ENCODE measurements at regions not wholly inside any gene's neighbourhood (a gene's known extent, or its start where the extent isn't known, plus 50 kb on each side); places are given as distances from the start of the nearest gene placed in this dataset.

- TF ChIP-seq ATF3 (IDR thresholded peaks at IDR 0.05; ENCODE audit: insufficient read depth, low read depth, low read length): no peak
- TF ChIP-seq POLR2A (IDR thresholded peaks at IDR 0.05; ENCODE audit: control extremely low read depth in 1 of 2, low read depth in 2 of 2, low read length in 2 of 2): no peak
- no peak for TF ChIP-seq CTCF (IDR thresholded peaks at IDR 0.05; ENCODE audit: control extremely low read depth in 1 of 3, insufficient read depth in 1 of 3, low read depth in 1 of 3, low read length in 3 of 3)
- no peak for TF ChIP-seq EP300 (IDR thresholded peaks at IDR 0.05; ENCODE audit: borderline replicate concordance in 1 of 2, low read depth in 2 of 2, low read length in 2 of 2)
- TF ChIP-seq CREB1 (IDR thresholded peaks at IDR 0.05): no peak
- TF ChIP-seq RNF2 (IDR thresholded peaks at IDR 0.05; ENCODE audit: borderline replicate concordance, low read depth, low read length, missing control alignments, poor library complexity, severe bottlenecking): no peak
- no peak for TF ChIP-seq EZH2 (IDR thresholded peaks at IDR 0.05; ENCODE audit: low read depth, low read length, severe bottlenecking)
- TF ChIP-seq CHD7 (IDR thresholded peaks at IDR 0.05; ENCODE audit: insufficient replicate concordance, low read length): no peak
- no peak for TF ChIP-seq TAF1 (IDR thresholded peaks at IDR 0.05; ENCODE audit: low read depth, low read length)
- TF ChIP-seq SIN3A (conservative IDR thresholded peaks at IDR 0.05 in 1 of 2, IDR thresholded peaks at IDR 0.05 in 1 of 2; ENCODE audit: low read depth in 1 of 2, low read length in 2 of 2): no peak
- no peak for TF ChIP-seq CHD2 (IDR thresholded peaks at IDR 0.05; ENCODE audit: low read length)
These were observed 311.4 kb downstream of the TLE4 start for GRCh38 chr9:79883073-79883645.
